K562 (cell line): ENCODE measurements at regions not wholly inside any gene's neighbourhood (a gene's known extent, or its start where the extent isn't known, plus 50 kb on each side); places are given as distances from the start of the nearest gene placed in this dataset.

Source experiments
- ATAC-seq: fragments of 200-7000 bp; cut with Tn5 transposase; 3 replicates; pipeline ENCODE4 v1.9.1; 2020; ENCODE audit warnings: moderate library complexity
- BruUV-seq: library from RNA; stranded (reverse); fragments of 400-500 nt; replicated peaks from 2 replicates; lab custom pipeline; 2021; lab: Mats Ljungman, UMichigan
- CTCF ChIA-PET: fragments of 300-600 bp; formaldehyde crosslinking; extraction: SDS; loops from one replicate; lab custom pipeline; 2021; ENCODE audit warnings: low intra/inter-chr PET ratio; lab: Yijun Ruan, JAX
- POLR2A ChIA-PET: fragments of 300-600, 350-650 bp; sonication (Branson Sonifier 250); formaldehyde crosslinking; extraction: SDS; loops from one replicate; lab custom pipeline; 2021; ENCODE audit warnings: antibody characterized with exemption, inconsistent platforms; lab: Yijun Ruan, JAX
- DNase-seq, 4 experiments: peaks; one replicate each; pipeline versions ENCODE4 v3.0.0 to v3.0.0-alpha.2; 2011 to 2018; ENCODE audit warnings: low spot score in 3 of 4, mixed read lengths in 3 of 4; ENCODE audit errors: extremely low read depth in 1 of 4
- FAIRE-seq: peaks from 2 replicates; lab custom pipeline; 2011; peaks lifted over from hg19 to GRCh38; lab: Jason Lieb, UNC
- H2AFZ ChIP-seq: 2 replicates; pipeline ENCODE4 v1.6.0; 2011; ENCODE audit warnings: low read depth, low read length, control low read depth, inconsistent platforms
- H3K27ac ChIP-seq: fragments of 200-600 bp; 3 replicates; pipeline ENCODE4 v1.8.0; 2011; ENCODE audit warnings: low read depth, mild to moderate bottlenecking, control low read depth, inconsistent platforms, low read length, moderate library complexity, mixed read lengths; ENCODE audit errors: extremely low read depth
- H3K27me3 ChIP-seq, 2 experiments: fragments of 300-600 bp in 1 of 2; 2 replicates in 1 of 2; 3 replicates in 1 of 2; pipeline versions ENCODE4 v1.6.0 to v1.8.0; 2011; ENCODE audit warnings: inconsistent platforms in 2 of 2, low read length in 2 of 2, mild to moderate bottlenecking in 1 of 2, mixed read lengths in 1 of 2, moderate library complexity in 1 of 2; ENCODE audit not compliant: control insufficient read depth in 2 of 2, insufficient read depth in 2 of 2
- H3K36me3 ChIP-seq: fragments of 300-600 bp; 3 replicates; pipeline ENCODE4 v1.8.0; 2011; ENCODE audit warnings: mild to moderate bottlenecking, low read length, inconsistent platforms; ENCODE audit not compliant: control insufficient read depth, insufficient read depth
- H3K4me1 ChIP-seq, 2 experiments: fragments of 200-600 bp in 1 of 2; replicated peaks in 1 of 2; 2 replicates in 1 of 2; 3 replicates in 1 of 2; pipeline versions ENCODE4 v1.5.1 to v1.8.0; 2011; ENCODE audit warnings: inconsistent platforms in 2 of 2, low read length in 2 of 2, mild to moderate bottlenecking in 1 of 2, mixed read lengths in 1 of 2, moderate library complexity in 1 of 2; ENCODE audit not compliant: control insufficient read depth in 2 of 2, insufficient read depth in 2 of 2
- H3K4me2 ChIP-seq: 2 replicates; pipeline ENCODE4 v1.6.1; 2011; ENCODE audit warnings: low read length, control low read depth, inconsistent platforms, mixed read lengths; ENCODE audit not compliant: insufficient read depth
- H3K4me3 ChIP-seq: fragments of 200-600 bp; sonication (generic), shearing (Covaris generic); 2 replicates; pipeline ENCODE4 v1.5.1; 2016; ENCODE audit warnings: control low read depth, inconsistent platforms
- H3K79me2 ChIP-seq: fragments of 200-600 bp; 3 replicates; pipeline ENCODE4 v1.8.0; 2011; ENCODE audit warnings: low read length, inconsistent platforms; ENCODE audit not compliant: control insufficient read depth, insufficient read depth
- H3K9ac ChIP-seq, 2 experiments: 2 replicates each; pipeline versions ENCODE4 v1.6.0 to v1.6.1; 2011; ENCODE audit warnings: low read depth in 2 of 2, low read length in 2 of 2, control low read depth in 1 of 2, inconsistent platforms in 1 of 2, mild to moderate bottlenecking in 1 of 2, mixed read lengths in 1 of 2; ENCODE audit not compliant: insufficient read depth in 1 of 2
- H3K9me1 ChIP-seq: one replicate; pipeline ENCODE4 v1.6.0; 2011; ENCODE audit warnings: inconsistent platforms, mild to moderate bottlenecking, low read length, moderate library complexity; ENCODE audit not compliant: control insufficient read depth, insufficient read depth
- H3K9me3 ChIP-seq: replicated peaks from 2 replicates; pipeline ENCODE4 v1.5.1; 2011; ENCODE audit warnings: low read depth, low read length, inconsistent platforms; ENCODE audit not compliant: control insufficient read depth, insufficient read depth
- H4K20me1 ChIP-seq: replicated peaks from 2 replicates; pipeline ENCODE4 v1.6.1; 2011; ENCODE audit warnings: low read length, inconsistent platforms, mixed read lengths; ENCODE audit not compliant: control insufficient read depth, insufficient read depth
- FOXK1 ChIP-seq: sonication (generic); formaldehyde crosslinking; IDR thresholded peaks from 2 replicates; pipeline ENCODE4 v1.8.0; 2022; ENCODE audit warnings: missing genetic modification reagents, mild to moderate bottlenecking, borderline replicate concordance
- GABPA ChIP-seq: fragments of 200-800 bp; sonication (Bioruptor generic); conservative IDR thresholded peaks from 2 replicates; pipeline ENCODE4 v1.6.1; 2016; ENCODE audit warnings: low read depth, missing genetic modification characterization, missing compliant biosample characterization
- HEY1 ChIP-seq: fragments of 250-450 bp; sonication (Bioruptor Pico); IDR thresholded peaks from 2 replicates; pipeline ENCODE4 v1.5.0; 2020; ENCODE audit warnings: mild to moderate bottlenecking, moderate library complexity, borderline replicate concordance
- LCOR ChIP-seq: sonication (generic); formaldehyde crosslinking; IDR thresholded peaks from 2 replicates; pipeline ENCODE4 v1.8.0; 2022; ENCODE audit warnings: mild to moderate bottlenecking, missing genetic modification reagents
- NR4A1 ChIP-seq, 2 experiments: fragments of 250-450 bp in 1 of 2; fragments of 450-650 bp in 1 of 2; sonication (Bioruptor Pico) in 1 of 2; IDR thresholded peaks; 2 replicates each; pipeline versions ENCODE4 v1.4.0 to v1.6.1; 2016 to 2020; ENCODE audit warnings: mild to moderate bottlenecking in 2 of 2, missing compliant biosample characterization in 1 of 2, missing genetic modification characterization in 1 of 2, moderate library complexity in 1 of 2
- PCBP2 ChIP-seq: fragments of 200-400 bp; formaldehyde crosslinking; IDR thresholded peaks from 2 replicates; pipeline ENCODE4 v1.6.1; 2018; ENCODE audit warnings: low read length, low read depth, mild to moderate bottlenecking, moderate library complexity; ENCODE audit not compliant: poor library complexity, severe bottlenecking
- SMARCA5 ChIP-seq: fragments of 450-650 bp; IDR thresholded peaks from 2 replicates; pipeline ENCODE4 v1.6.1; 2016
- SNIP1 ChIP-seq: fragments of 450-650 bp; IDR thresholded peaks from 2 replicates; pipeline ENCODE4 v1.7.1; 2017; ENCODE audit warnings: low read depth, mild to moderate bottlenecking
- STAT5B ChIP-seq: fragments of 250-450 bp; sonication (Bioruptor Pico); IDR thresholded peaks from 2 replicates; pipeline ENCODE4 v1.8.0; 2021; ENCODE audit warnings: mild to moderate bottlenecking, inconsistent platforms
- ZBTB17 ChIP-seq: fragments of 450-650 bp; formaldehyde crosslinking; IDR thresholded peaks from 2 replicates; pipeline ENCODE4 v1.4.0; 2020; ENCODE audit warnings: mild to moderate bottlenecking
- ZNF175 ChIP-seq: fragments of 200-800 bp; sonication (Bioruptor generic); IDR thresholded peaks from 2 replicates; pipeline ENCODE4 v1.6.1; 2016; ENCODE audit warnings: low read depth, mild to moderate bottlenecking, missing genetic modification characterization, missing compliant biosample characterization
- ZNF197 ChIP-seq: fragments of 200-800 bp; sonication (Bioruptor generic); IDR thresholded peaks from 2 replicates; pipeline ENCODE4 v1.6.1; 2016; ENCODE audit warnings: low read depth, missing genetic modification characterization, missing compliant biosample characterization
- ZNF3 ChIP-seq: fragments of 250-450 bp; sonication (Bioruptor Pico); IDR thresholded peaks from 2 replicates; pipeline ENCODE4 v1.5.0; 2021; ENCODE audit warnings: mild to moderate bottlenecking, moderate library complexity
- ZNF395 ChIP-seq: fragments of 200-800 bp; sonication (Bioruptor generic); IDR thresholded peaks from 2 replicates; pipeline ENCODE4 v1.6.1; 2017; ENCODE audit warnings: missing genetic modification characterization, missing compliant biosample characterization
- ZNF655 ChIP-seq: fragments of 250-450 bp; sonication (Bioruptor Pico); IDR thresholded peaks from 2 replicates; pipeline ENCODE4 v1.5.0; 2021
- WGBS: fragments of 100-300 bp; shearing (Covaris generic); methylation state at CpG from one replicate; pipeline ENCODE4 v1.1.6; 2016; ENCODE audit warnings: low coverage, mixed read lengths; ENCODE audit not compliant: insufficient coverage; ENCODE audit errors: missing lambda C conversion rate; 5-methylcytosine and 5-hydroxymethylcytosine counted together
- in situ Hi-C: fragments of 300-500 bp; cut with MboI; formaldehyde crosslinking; loops from 4 replicates; pipeline ENCODE4 v1.15.0; 2018; ENCODE audit warnings: inconsistent platforms, mixed read lengths
- intact Hi-C: fragments of 100-400 bp; cut with micrococcal nuclease; formaldehyde crosslinking; loops from 2 replicates; pipeline ENCODE4 v1.14.2; 2022

DNA sequence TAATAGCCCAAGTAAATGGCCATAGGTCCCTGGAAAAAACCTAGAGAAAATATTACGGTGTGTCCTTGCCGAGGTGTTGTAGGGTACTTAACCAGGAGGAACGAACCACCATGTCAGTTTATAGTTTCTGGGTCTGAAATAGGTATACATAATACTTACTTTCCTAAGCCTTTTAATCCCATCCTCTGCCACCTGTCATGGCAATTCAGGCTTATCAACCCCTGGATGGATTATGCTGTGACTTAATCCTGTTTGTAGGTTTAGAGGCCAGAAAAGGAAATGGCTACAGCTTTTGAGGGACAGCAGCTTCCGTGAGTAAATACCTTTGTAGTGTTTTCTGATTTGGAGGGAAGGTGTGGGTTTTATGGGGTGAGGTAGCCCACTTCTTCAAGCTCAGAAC lies 89.1 kb upstream of the PTPRD start:
- TF ChIP-seq ZNF197 (CRISPR knock-in tag): no peak
- H3K9me3 ChIP-seq: no peaks in the 10 kb centered on the region
- H3K4me1 ChIP-seq: no peaks in the 10 kb centered on the region
- ATAC-seq: no peak
- H3K36me3 ChIP-seq: no peaks in the 10 kb centered on the region
- POLR2A ChIA-PET: no interaction called here
- H3K79me2 ChIP-seq: no peaks in the 10 kb centered on the region
- no peak overlapping the region for H3K27ac ChIP-seq
- no peaks in the 10 kb centered on the region for H3K27me3 ChIP-seq
- CTCF ChIA-PET: no interaction called here
- no peak for FAIRE-seq
- intact Hi-C loops (no loop called here), in situ Hi-C loops (no loop called here)
- no peak overlapping the region for H3K9ac ChIP-seq
- H3K4me2 ChIP-seq: no peak overlapping the region
- BruUV-seq: no TSS peak
- no peak overlapping the region for H2AFZ ChIP-seq
- 6% methylated on average over 2 of the region's 4 CpGs for WGBS
- H3K9me1 ChIP-seq: no peaks in the 10 kb centered on the region
- no peaks in the 10 kb centered on the region for H4K20me1 ChIP-seq
- no peak for DNase-seq
- no peak overlapping the region for H3K4me3 ChIP-seq

GRCh38 chr9:10703139-10703538 lies 90.3 kb upstream of the PTPRD start:
- no peak overlapping the region for H2AFZ ChIP-seq
- H3K27me3 ChIP-seq: no peaks in the 10 kb centered on the region
- no TSS peak for BruUV-seq
- no peak overlapping the region for H3K4me3 ChIP-seq
- no peaks in the 10 kb centered on the region for H3K4me1 ChIP-seq
- no peaks in the 10 kb centered on the region for H3K9me3 ChIP-seq
- no peak overlapping the region for H3K9ac ChIP-seq
- in situ Hi-C loops: no loop called here
- no peaks in the 10 kb centered on the region for H3K36me3 ChIP-seq
- no peaks in the 10 kb centered on the region for H4K20me1 ChIP-seq
- ChIA-PET POLR2A (no interaction called here), CTCF (no interaction called here)
- WGBS: 0% methylated on average over 1 of the region's 2 CpGs
- DNase-seq (no peak), ATAC-seq (no peak), FAIRE-seq (no peak)
- intact Hi-C loops: no loop called here
- H3K4me2 ChIP-seq: no peak overlapping the region
- H3K27ac ChIP-seq: no peak overlapping the region
- H3K79me2 ChIP-seq: no peaks in the 10 kb centered on the region
- no peak for TF ChIP-seq ZNF3
- no peak for TF ChIP-seq GABPA (tag)
- TF ChIP-seq ZNF395 (CRISPR knock-in tag): no peak
- TF ChIP-seq FOXK1: no peak
- no peak for TF ChIP-seq STAT5B
- no peak for TF ChIP-seq SMARCA5
- TF ChIP-seq ZBTB17 (CRISPR knock-in tag): no peak
- TF ChIP-seq LCOR (CRISPR knock-in tag): no peak
- TF ChIP-seq ZNF175 (CRISPR knock-in tag): no peak
- TF ChIP-seq HEY1: no peak
- no peak for TF ChIP-seq NR4A1 (CRISPR knock-in tag; IDR thresholded peaks at IDR 0.05)
- TF ChIP-seq NR4A1 (tag; IDR thresholded peaks at IDR 0.05): no peak
- no peak for TF ChIP-seq PCBP2
- TF ChIP-seq SNIP1: no peak
- no peak for TF ChIP-seq ZNF655 (CRISPR knock-in tag)
- no peaks in the 10 kb centered on the region for H3K9me1 ChIP-seq
